Osteoblast (primary cell): ENCODE measurements at regions not wholly inside any gene's neighbourhood (a gene's known extent, or its start where the extent isn't known, plus 50 kb on each side); places are given as distances from the start of the nearest gene placed in this dataset.
"Not testable (repeated sequence)": the region's sequence is repeated elsewhere in the genome, so short reads cannot be mapped to it uniquely, and the experiment has no call there.

Experiments
- DNase-seq: peaks from one replicate; pipeline ENCODE4 v3.0.0; 2011; ENCODE audit warnings: low spot score, mixed read lengths; ENCODE audit not compliant: insufficient read length; ENCODE audit errors: missing footprints
- H2AFZ ChIP-seq: 2 replicates; pipeline ENCODE4 v1.6.0; 2011; ENCODE audit warnings: mild to moderate bottlenecking, low read length
- H3K27ac ChIP-seq: 2 replicates; pipeline ENCODE4 v1.5.1; 2011; ENCODE audit warnings: mild to moderate bottlenecking, low read depth, low read length, moderate library complexity
- H3K27me3 ChIP-seq: 2 replicates; pipeline ENCODE4 v1.6.0; 2012; ENCODE audit warnings: mild to moderate bottlenecking, control low read depth, inconsistent platforms, low read length, moderate library complexity; ENCODE audit not compliant: insufficient read depth
- H3K36me3 ChIP-seq: 2 replicates; pipeline ENCODE4 v1.5.1; 2011; ENCODE audit warnings: mild to moderate bottlenecking, low read length, control low read depth, moderate library complexity; ENCODE audit not compliant: insufficient read depth
- H3K4me1 ChIP-seq: 2 replicates; pipeline ENCODE4 v1.5.1; 2011; ENCODE audit warnings: mild to moderate bottlenecking, low read length, control low read depth, moderate library complexity; ENCODE audit not compliant: insufficient read depth
- H3K4me2 ChIP-seq: 2 replicates; pipeline ENCODE4 v1.6.0; 2011; ENCODE audit warnings: mild to moderate bottlenecking, low read length; ENCODE audit not compliant: insufficient read depth
- H3K4me3 ChIP-seq: fragments of 200-600 bp; sonication (generic); 3 replicates; pipeline ENCODE4 v1.5.1; 2012; ENCODE audit warnings: mild to moderate bottlenecking, low read length, inconsistent platforms; ENCODE audit not compliant: insufficient read depth
- H3K79me2 ChIP-seq: 2 replicates; pipeline ENCODE4 v1.6.0; 2012; ENCODE audit warnings: mild to moderate bottlenecking, low read length, control low read depth, inconsistent platforms; ENCODE audit not compliant: insufficient read depth
- H3K9me3 ChIP-seq: 2 replicates; pipeline ENCODE4 v1.5.1; 2011; ENCODE audit warnings: low read depth, low read length, control low read depth
- H4K20me1 ChIP-seq: 2 replicates; pipeline ENCODE4 v1.6.0; 2012; ENCODE audit warnings: mild to moderate bottlenecking, low read length, control low read depth; ENCODE audit not compliant: insufficient read depth
- TF ChIP-seq, protein P1 (sequence below): IDR thresholded peaks from 2 replicates; pipeline ENCODE4 v1.5.1; 2011; ENCODE audit warnings: mild to moderate bottlenecking, low read depth, low read length, moderate library complexity; ENCODE audit errors: extremely low read depth

DNA sequence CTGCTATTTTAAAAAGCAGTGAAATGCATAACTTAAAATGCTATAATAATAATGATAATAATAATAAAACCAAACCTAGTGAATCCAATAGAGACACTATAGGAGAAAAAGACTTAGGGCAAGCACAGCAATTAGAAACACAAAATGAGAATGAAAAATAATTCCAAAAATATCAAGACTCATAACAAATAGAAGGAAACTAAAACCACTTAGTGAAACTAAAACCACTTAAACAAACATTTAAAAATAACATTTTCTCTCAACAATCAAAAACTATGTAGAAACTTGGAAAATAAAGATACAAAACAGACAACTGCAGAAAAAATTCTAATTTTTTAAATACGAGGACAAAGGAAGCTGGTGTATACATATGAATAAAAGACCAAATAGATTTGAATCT, 655.2 kb upstream of the NRG3 start:
- TF ChIP-seq, protein P1, sequence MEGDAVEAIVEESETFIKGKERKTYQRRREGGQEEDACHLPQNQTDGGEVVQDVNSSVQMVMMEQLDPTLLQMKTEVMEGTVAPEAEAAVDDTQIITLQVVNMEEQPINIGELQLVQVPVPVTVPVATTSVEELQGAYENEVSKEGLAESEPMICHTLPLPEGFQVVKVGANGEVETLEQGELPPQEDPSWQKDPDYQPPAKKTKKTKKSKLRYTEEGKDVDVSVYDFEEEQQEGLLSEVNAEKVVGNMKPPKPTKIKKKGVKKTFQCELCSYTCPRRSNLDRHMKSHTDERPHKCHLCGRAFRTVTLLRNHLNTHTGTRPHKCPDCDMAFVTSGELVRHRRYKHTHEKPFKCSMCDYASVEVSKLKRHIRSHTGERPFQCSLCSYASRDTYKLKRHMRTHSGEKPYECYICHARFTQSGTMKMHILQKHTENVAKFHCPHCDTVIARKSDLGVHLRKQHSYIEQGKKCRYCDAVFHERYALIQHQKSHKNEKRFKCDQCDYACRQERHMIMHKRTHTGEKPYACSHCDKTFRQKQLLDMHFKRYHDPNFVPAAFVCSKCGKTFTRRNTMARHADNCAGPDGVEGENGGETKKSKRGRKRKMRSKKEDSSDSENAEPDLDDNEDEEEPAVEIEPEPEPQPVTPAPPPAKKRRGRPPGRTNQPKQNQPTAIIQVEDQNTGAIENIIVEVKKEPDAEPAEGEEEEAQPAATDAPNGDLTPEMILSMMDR: no peak
- Histone ChIP-seq H3K4me3 (no peak overlapping the region), H2AFZ (no peak overlapping the region)

DNA sequence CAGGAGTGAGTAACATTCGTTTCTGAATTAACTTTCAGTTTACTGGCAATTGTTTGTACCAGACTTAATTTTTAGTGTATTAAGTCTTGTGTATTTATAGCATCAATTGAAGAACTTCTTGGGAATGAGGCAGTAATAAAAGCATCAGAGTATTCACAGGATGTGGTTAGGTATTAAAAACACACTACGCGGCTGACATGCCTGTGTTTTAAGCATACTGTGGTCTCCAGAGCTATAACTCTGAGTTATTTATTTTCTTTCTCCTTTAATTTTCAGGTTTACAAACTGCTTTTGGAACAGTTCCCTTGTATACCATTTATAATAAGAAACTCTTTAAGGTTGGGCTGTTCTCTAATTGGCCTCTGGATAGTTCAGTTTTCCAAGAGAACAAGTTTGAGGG, 626.1 kb upstream of the NRG3 start:
- no peak overlapping the region for H2AFZ ChIP-seq
- no peaks in the 10 kb centered on the region for H3K79me2 ChIP-seq
- DNase-seq: no peak
- no peaks in the 10 kb centered on the region for H3K4me1 ChIP-seq
- H3K4me2 ChIP-seq: no peak overlapping the region
- no peaks in the 10 kb centered on the region for H3K9me3 ChIP-seq
- H3K4me3 ChIP-seq: no peak overlapping the region
- H4K20me1 ChIP-seq: no peaks in the 10 kb centered on the region
- TF ChIP-seq, protein P1: no peak
- no peak overlapping the region for H3K27ac ChIP-seq
- no peaks in the 10 kb centered on the region for H3K27me3 ChIP-seq
- H3K36me3 ChIP-seq: no peaks in the 10 kb centered on the region

More for the DNA sequence above, 655.2 kb upstream of the NRG3 start:
- Histone ChIP-seq H3K27ac (no peak overlapping the region), H3K9me3 (no peaks in the 10 kb centered on the region), H4K20me1 (no peaks in the 10 kb centered on the region), H3K79me2 (no peaks in the 10 kb centered on the region), H3K36me3 (no peaks in the 10 kb centered on the region), H3K4me1 (no peaks in the 10 kb centered on the region), H3K4me2 (no peak overlapping the region), H3K27me3 (no peaks in the 10 kb centered on the region)
- no peak for DNase-seq

DNA sequence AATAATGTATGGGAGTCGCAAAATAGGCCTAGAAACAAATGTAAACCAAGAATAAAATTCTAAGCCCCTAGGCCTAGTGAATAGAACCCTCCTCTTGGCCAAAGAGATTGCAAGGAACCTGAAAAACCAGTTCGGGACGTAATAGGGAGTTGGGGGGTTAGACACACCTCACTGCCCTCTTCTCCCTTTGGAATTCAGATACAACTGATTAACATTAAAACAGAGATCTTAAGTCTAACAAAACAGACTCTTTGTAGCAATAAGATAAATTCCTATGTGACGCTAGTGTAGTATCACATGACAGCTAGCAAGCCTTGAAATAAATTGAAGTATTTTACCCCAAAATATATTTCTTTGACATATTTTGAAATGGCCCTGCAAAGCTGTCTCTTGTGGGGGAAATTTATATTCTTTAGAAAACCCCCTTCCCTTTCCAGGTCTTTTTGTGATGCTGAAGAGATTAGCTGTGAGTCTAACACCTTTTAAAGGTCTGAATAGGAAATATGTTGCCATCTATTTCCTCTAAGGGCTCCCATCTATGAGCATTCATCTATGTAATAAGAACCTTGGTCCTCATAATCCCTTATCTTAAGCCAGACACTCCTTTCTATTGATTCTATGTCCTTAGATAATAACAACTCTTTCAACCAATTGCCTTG, 623.4 kb upstream of the NRG3 start:
- no peaks in the 10 kb centered on the region for H3K4me1 ChIP-seq
- H3K27me3 ChIP-seq: no peaks in the 10 kb centered on the region
- no peak for DNase-seq
- no peaks in the 10 kb centered on the region for H3K36me3 ChIP-seq
- H3K27ac ChIP-seq: no peak overlapping the region
- H3K79me2 ChIP-seq: no peaks in the 10 kb centered on the region
- TF ChIP-seq, protein P1: no peak
- H2AFZ ChIP-seq: no peak overlapping the region
- H4K20me1 ChIP-seq: no peaks in the 10 kb centered on the region
- H3K4me3 ChIP-seq: no peak overlapping the region
- H3K4me2 ChIP-seq: no peak overlapping the region
- no peaks in the 10 kb centered on the region for H3K9me3 ChIP-seq

DNA sequence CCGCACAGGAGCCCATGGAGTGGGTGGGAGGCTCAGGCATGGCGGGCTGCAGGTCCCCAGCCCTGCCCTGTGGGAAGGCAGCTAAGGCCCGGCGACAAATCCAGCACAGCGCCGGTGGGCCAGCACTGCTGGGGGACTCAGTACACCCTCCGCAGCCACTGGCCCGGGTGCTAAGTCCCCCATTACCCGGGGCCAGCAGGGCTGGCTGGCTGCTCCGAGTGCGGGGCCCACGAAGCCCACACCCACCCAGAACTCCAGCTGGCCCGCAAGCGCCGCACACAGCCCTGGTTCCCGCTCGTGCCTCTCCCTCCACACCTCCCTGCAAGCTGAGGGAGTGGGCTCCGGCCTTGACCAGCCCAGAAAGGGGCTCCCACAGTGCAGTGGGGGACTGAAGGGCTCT, 610.0 kb upstream of the NRG3 start:
- H3K4me2 ChIP-seq, H3K27ac ChIP-seq, DNase-seq, H3K27me3 ChIP-seq, H3K79me2 ChIP-seq, H4K20me1 ChIP-seq, H3K4me3 ChIP-seq, H3K36me3 ChIP-seq, H3K4me1 ChIP-seq, H3K9me3 ChIP-seq, H2AFZ ChIP-seq: not testable (repeated sequence)
